MM.1S (cell line): ENCODE measurements at regions not wholly inside any gene's neighbourhood (a gene's known extent, or its start where the extent isn't known, plus 50 kb on each side); places are given as distances from the start of the nearest gene placed in this dataset.

Experiments
- DNase-seq: peaks from one replicate; pipeline ENCODE4 v3.0.0-alpha.2; 2015
- H2AFZ ChIP-seq: fragments of 300-600 bp; sonication (generic); 2 replicates; pipeline ENCODE4 v1.6.0; 2016; ENCODE audit warnings: antibody characterized with exemption, low read length
- H3F3A ChIP-seq: fragments of 300-600 bp; sonication (generic); 2 replicates; pipeline ENCODE4 v1.6.1; 2016; ENCODE audit warnings: mild to moderate bottlenecking, antibody characterized with exemption, low read length, moderate library complexity, mixed read lengths; ENCODE audit not compliant: insufficient read depth
- H3K27ac ChIP-seq: fragments of 300-600 bp; sonication (generic); 2 replicates; pipeline ENCODE4 v1.5.1; 2016; ENCODE audit warnings: mild to moderate bottlenecking, low read length
- H3K27me3 ChIP-seq: fragments of 300-600 bp; sonication (generic); replicated peaks from 2 replicates; pipeline ENCODE4 v1.6.0; 2016; ENCODE audit warnings: low read length; ENCODE audit not compliant: insufficient read depth
- H3K36me3 ChIP-seq: fragments of 300-600 bp; sonication (generic); replicated peaks from 2 replicates; pipeline ENCODE4 v1.6.1; 2016; ENCODE audit warnings: mild to moderate bottlenecking, low read length, mixed read lengths; ENCODE audit not compliant: insufficient read depth
- H3K4me1 ChIP-seq: fragments of 300-600 bp; sonication (generic); 2 replicates; pipeline ENCODE4 v1.6.1; 2016; ENCODE audit warnings: low read length, mixed read lengths
- H3K4me2 ChIP-seq: fragments of 300-600 bp; sonication (generic); 2 replicates; pipeline ENCODE4 v1.6.0; 2016; ENCODE audit warnings: low read depth, low read length
- H3K4me3 ChIP-seq: fragments of 300-600 bp; sonication (generic); 2 replicates; pipeline ENCODE4 v1.5.1; 2016; ENCODE audit warnings: low read length, mixed read lengths
- H3K79me2 ChIP-seq: fragments of 300-600 bp; sonication (generic); 2 replicates; pipeline ENCODE4 v1.6.1; 2016; ENCODE audit warnings: mixed run types, low read length, mixed read lengths
- H3K9ac ChIP-seq: fragments of 300-600 bp; sonication (generic); 2 replicates; pipeline ENCODE4 v1.6.1; 2016; ENCODE audit warnings: low read length, mixed read lengths
- H3K9me2 ChIP-seq: fragments of 300-600 bp; sonication (generic); replicated peaks from 2 replicates; pipeline ENCODE4 v1.6.1; 2016; ENCODE audit warnings: mild to moderate bottlenecking, low read length, mixed read lengths; ENCODE audit not compliant: insufficient read depth
- H3K9me3 ChIP-seq: fragments of 300-600 bp; sonication (generic); replicated peaks from 2 replicates; pipeline ENCODE4 v1.6.1; 2016; ENCODE audit warnings: mild to moderate bottlenecking, low read length, mixed read lengths; ENCODE audit not compliant: insufficient read depth
- H4K20me1 ChIP-seq: fragments of 300-600 bp; sonication (generic); 2 replicates; pipeline ENCODE4 v1.6.1; 2016; ENCODE audit warnings: mild to moderate bottlenecking, low read length, moderate library complexity, mixed read lengths; ENCODE audit not compliant: insufficient read depth
- EZH2 ChIP-seq: fragments of 300-600 bp; sonication (generic); optimal IDR thresholded peaks from 2 replicates; pipeline ENCODE3; 2017; ENCODE audit warnings: low read depth, mild to moderate bottlenecking, antibody characterized with exemption, low read length, mixed read lengths
- EZH2phosphoT487 ChIP-seq: fragments of 300-600 bp; sonication (generic); IDR thresholded peaks from 2 replicates; pipeline ENCODE4 v1.6.1; 2018; ENCODE audit warnings: antibody characterized with exemption, low read length
- TF ChIP-seq, protein P1 (sequence below): fragments of 300-600 bp; sonication (generic); IDR thresholded peaks from 2 replicates; pipeline ENCODE4 v1.5.1; 2016; ENCODE audit warnings: antibody characterized with exemption, low read length, mixed read lengths

- Histone ChIP-seq H3K4me3 (no peak overlapping the region), H4K20me1 (no peaks in the 10 kb centered on the region), H3K9me3 (no peaks in the 10 kb centered on the region), H3F3A (no peaks in the 10 kb centered on the region), H3K79me2 (no peaks in the 10 kb centered on the region), H3K27me3 (no peaks in the 10 kb centered on the region), H3K4me1 (peaks cover 19% of the 10 kb centered on the region), H3K9ac (no peak overlapping the region), H3K36me3 (no peaks in the 10 kb centered on the region), H3K9me2 (no peaks in the 10 kb centered on the region), H3K4me2 (no peak overlapping the region), H3K27ac (no peak overlapping the region), H2AFZ (no peak overlapping the region)
- no peak for TF ChIP-seq EZH2phosphoT487
- TF ChIP-seq, protein P1, sequence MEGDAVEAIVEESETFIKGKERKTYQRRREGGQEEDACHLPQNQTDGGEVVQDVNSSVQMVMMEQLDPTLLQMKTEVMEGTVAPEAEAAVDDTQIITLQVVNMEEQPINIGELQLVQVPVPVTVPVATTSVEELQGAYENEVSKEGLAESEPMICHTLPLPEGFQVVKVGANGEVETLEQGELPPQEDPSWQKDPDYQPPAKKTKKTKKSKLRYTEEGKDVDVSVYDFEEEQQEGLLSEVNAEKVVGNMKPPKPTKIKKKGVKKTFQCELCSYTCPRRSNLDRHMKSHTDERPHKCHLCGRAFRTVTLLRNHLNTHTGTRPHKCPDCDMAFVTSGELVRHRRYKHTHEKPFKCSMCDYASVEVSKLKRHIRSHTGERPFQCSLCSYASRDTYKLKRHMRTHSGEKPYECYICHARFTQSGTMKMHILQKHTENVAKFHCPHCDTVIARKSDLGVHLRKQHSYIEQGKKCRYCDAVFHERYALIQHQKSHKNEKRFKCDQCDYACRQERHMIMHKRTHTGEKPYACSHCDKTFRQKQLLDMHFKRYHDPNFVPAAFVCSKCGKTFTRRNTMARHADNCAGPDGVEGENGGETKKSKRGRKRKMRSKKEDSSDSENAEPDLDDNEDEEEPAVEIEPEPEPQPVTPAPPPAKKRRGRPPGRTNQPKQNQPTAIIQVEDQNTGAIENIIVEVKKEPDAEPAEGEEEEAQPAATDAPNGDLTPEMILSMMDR = no peak
- no peak for TF ChIP-seq EZH2
- no peak for DNase-seq
These were observed 60.5 kb upstream of the IGF1 start for GRCh38 chr12:102540815-102541385.

GRCh38 chr12:102539651-102540553 lies 59.5 kb upstream of the IGF1 start:
- Histone ChIP-seq H3K4me2 (no peak overlapping the region), H2AFZ (no peak overlapping the region), H3K27me3 (no peaks in the 10 kb centered on the region), H4K20me1 (no peaks in the 10 kb centered on the region), H3K9ac (no peak overlapping the region), H3K9me3 (no peaks in the 10 kb centered on the region), H3K27ac (no peak overlapping the region), H3K79me2 (no peaks in the 10 kb centered on the region), H3F3A (no peaks in the 10 kb centered on the region), H3K4me1 (peaks cover 17% of the 10 kb centered on the region), H3K9me2 (no peaks in the 10 kb centered on the region), H3K4me3 (no peak overlapping the region), H3K36me3 (no peaks in the 10 kb centered on the region)
- no peak for DNase-seq
- TF ChIP-seq, protein P1 = no peak
- TF ChIP-seq EZH2 (no peak), EZH2phosphoT487 (no peak)

DNA sequence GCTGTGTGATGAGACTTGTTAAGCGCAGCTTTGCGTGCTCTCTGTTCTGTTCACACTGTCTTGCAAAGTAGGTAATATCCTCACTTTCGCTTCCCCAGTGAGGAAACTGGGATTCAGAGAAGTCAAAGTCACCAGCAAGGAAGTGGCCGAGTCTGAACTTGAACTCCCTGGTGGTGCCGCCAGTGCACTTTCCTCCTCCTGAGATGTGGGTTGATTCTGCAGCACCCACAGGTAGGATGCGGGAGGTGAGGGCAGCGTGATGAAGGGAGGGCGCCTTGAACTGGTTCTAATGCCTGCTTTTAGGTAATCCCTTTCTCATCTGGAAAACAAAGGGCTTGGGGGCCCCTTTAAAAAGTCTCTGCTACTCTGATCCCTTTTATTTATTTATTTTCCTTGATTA lies 54.9 kb upstream of the IGF1 start:
- Histone ChIP-seq H3K36me3 (no peaks in the 10 kb centered on the region), H3K9me2 (no peaks in the 10 kb centered on the region), H3K9me3 (no peaks in the 10 kb centered on the region), H3K79me2 (no peaks in the 10 kb centered on the region), H3K4me1 (no peaks in the 10 kb centered on the region), H3K4me2 (no peak overlapping the region), H3K27me3 (no peaks in the 10 kb centered on the region), H3K9ac (no peak overlapping the region), H3K4me3 (no peak overlapping the region), H3K27ac (no peak overlapping the region), H3F3A (no peaks in the 10 kb centered on the region), H2AFZ (no peak overlapping the region), H4K20me1 (no peaks in the 10 kb centered on the region)
- TF ChIP-seq, protein P1 = no peak
- no peak for TF ChIP-seq EZH2
- no peak for TF ChIP-seq EZH2phosphoT487
- no peak for DNase-seq
